Heart left ventricle (tissue), 16 donors: ENCODE measurements at regions not wholly inside any gene's neighbourhood (a gene's known extent, or its start where the extent isn't known, plus 50 kb on each side); places are given as distances from the start of the nearest gene placed in this dataset.

Experiments used
- ATAC-seq, 4 donors: fragments of 200-7000 bp; cut with Tn5 transposase; one replicate each; pipeline ENCODE4 v1.9.1; 2020 to 2022; ENCODE audit warnings: moderate library complexity in 4 of 4, mild to moderate bottlenecking in 3 of 4, moderate number of reproducible peaks in 1 of 4
- DNase-seq, 5 donors: peaks; one replicate each; pipeline ENCODE4 v3.0.0-alpha.2; 2020
- H3K27ac ChIP-seq, 12 donors: fragments of 200-600 bp; sonication (generic) in 4 of 12; one replicate each; pipeline versions ENCODE4 v1.5.0 to v1.8.0; 2016 to 2022; ENCODE audit warnings: mild to moderate bottlenecking in 2 of 12
- H3K27me3 ChIP-seq, 9 donors: fragments of 200-600 bp; sonication (generic) in 2 of 9; one replicate each; pipeline versions ENCODE4 v1.5.1 to v1.8.0; 2016 to 2022; ENCODE audit warnings: mild to moderate bottlenecking in 3 of 9
- H3K36me3 ChIP-seq, 9 donors: fragments of 200-600 bp; sonication (generic) in 2 of 9; one replicate each; pipeline versions ENCODE4 v1.5.0 to v1.8.0; 2018 to 2022; ENCODE audit warnings: mild to moderate bottlenecking in 2 of 9
- H3K4me1 ChIP-seq, 12 donors: fragments of 200-600 bp; sonication (generic) in 4 of 12; one replicate each; pipeline versions ENCODE4 v1.5.0 to v1.8.0; 2016 to 2022; ENCODE audit warnings: mild to moderate bottlenecking in 3 of 12
- H3K4me3 ChIP-seq, 12 donors: fragments of 200-600 bp; sonication (generic) in 4 of 12; one replicate each; pipeline versions ENCODE4 v1.5.0 to v1.8.0; 2017 to 2022; ENCODE audit warnings: mild to moderate bottlenecking in 9 of 12, moderate library complexity in 4 of 12
- H3K9me3 ChIP-seq, 12 donors: fragments of 200-600 bp; sonication (generic) in 4 of 12; one replicate each; pipeline versions ENCODE4 v1.5.0 to v1.8.0; 2016 to 2022; ENCODE audit warnings: mild to moderate bottlenecking in 1 of 12
- POLR2A ChIP-seq, 2 donors: fragments of 450-650 bp; IDR thresholded peaks; one replicate each; pipeline ENCODE4 v1.6.1; 2017; ENCODE audit warnings: antibody characterized with exemption in 2 of 2, mild to moderate bottlenecking in 2 of 2, moderate library complexity in 2 of 2
- WGBS, 4 donors: extraction: QIAGEN DNeasy Blood & Tissue Kit in 2 of 4; methylation state at CpG; one replicate each; pipeline versions ENCODE4 v1.1.5 to v1.1.7; 2013 to 2018; 5-methylcytosine and 5-hydroxymethylcytosine counted together
- intact Hi-C, 10 donors: fragments of 100-400 bp; cut with DNase I; formaldehyde crosslinking; loops; one replicate each; pipeline versions ENCODE4 v1.11.1 to v1.14.2; 2022
- TF ChIP-seq, protein P1 (sequence below), 12 donors: fragments of 200-600 bp; sonication (generic) in 4 of 12; IDR thresholded peaks; one replicate each; pipeline versions ENCODE4 v1.5.0 to v1.8.0; 2018 to 2022; ENCODE audit warnings: antibody characterized with exemption in 12 of 12, mild to moderate bottlenecking in 5 of 12
- donor health status: ischemic (EF 13 %, LVEDD 7.1; RV severe dilation, severe dysfunction).
- donor health status: healthy with polysubstance abuse.
- donor health status: DM: no; HTN: yes; CAD: no.
- donor health status: DM: no; HTN: no; CAD: no.
- donor health status: ischemic (EF 25% LVEDD 6.9; RV normal size, moderate dysfunction).
- donor health status: ischemic (EF 25% LVEDD 5.7; RV mildly dilated, moderate dysfunction).
- donor health status: healthy.
- donor health status: DM: yes; HTN: yes; CAD: no.
- donor health status: ischemic (EF 35%, LVEDD 5.7; RV mildly dilated, moderate dysfunction).
- donor health status: nonischemic (EF 11% LVEDD 7.7; RV severe dilation, severe dysfunction).
- donor health status: DM: yes; HTN: yes; CAD: no.
- donor health status: PGD.
- donor health status: ischemic (EF 29% LVEDD 5.4; RV normal size, mild dysfunction).
- donor health status: nonischemic (EF 23%, LVEDD 6.1; RV moderate dilation, normal function).

GRCh38 chr3:187947927-187948682 lies 202.8 kb upstream of the BCL6 start:
- DNase-seq (peak in 4 of 5 donors; percentile 70 to 76 (median 70)), ATAC-seq (peak; percentile 92 to 95 (median 94))
- H3K4me1 ChIP-seq: peaks cover 0 to 48% (median 16%) of the 10 kb centered on the region in 12 donors
- H3K27me3 ChIP-seq: no peaks in the 10 kb centered on the region
- no peaks in the 10 kb centered on the region for H3K9me3 ChIP-seq
- 48 to 56% (median 53%) methylated on average over 5 of the region's 5 CpGs for WGBS, 4 donors
- peak overlapping the region; percentile 45 to 96 (median 80) for H3K27ac ChIP-seq
- TF ChIP-seq, protein P1, sequence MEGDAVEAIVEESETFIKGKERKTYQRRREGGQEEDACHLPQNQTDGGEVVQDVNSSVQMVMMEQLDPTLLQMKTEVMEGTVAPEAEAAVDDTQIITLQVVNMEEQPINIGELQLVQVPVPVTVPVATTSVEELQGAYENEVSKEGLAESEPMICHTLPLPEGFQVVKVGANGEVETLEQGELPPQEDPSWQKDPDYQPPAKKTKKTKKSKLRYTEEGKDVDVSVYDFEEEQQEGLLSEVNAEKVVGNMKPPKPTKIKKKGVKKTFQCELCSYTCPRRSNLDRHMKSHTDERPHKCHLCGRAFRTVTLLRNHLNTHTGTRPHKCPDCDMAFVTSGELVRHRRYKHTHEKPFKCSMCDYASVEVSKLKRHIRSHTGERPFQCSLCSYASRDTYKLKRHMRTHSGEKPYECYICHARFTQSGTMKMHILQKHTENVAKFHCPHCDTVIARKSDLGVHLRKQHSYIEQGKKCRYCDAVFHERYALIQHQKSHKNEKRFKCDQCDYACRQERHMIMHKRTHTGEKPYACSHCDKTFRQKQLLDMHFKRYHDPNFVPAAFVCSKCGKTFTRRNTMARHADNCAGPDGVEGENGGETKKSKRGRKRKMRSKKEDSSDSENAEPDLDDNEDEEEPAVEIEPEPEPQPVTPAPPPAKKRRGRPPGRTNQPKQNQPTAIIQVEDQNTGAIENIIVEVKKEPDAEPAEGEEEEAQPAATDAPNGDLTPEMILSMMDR (IDR thresholded peaks at IDR 0.05): no peak
- no peak for TF ChIP-seq POLR2A (IDR thresholded peaks at IDR 0.05)
- H3K4me3 ChIP-seq: no peak overlapping the region
- intact Hi-C loops: loop anchor here in 3 of 10 donors (5.0 to 10.0 kb wide), 2 partner anchors 193 to 201 kb away; partner anchors contain the start of gene BCL6 (in 1 of the 3)
- no peaks in the 10 kb centered on the region for H3K36me3 ChIP-seq

- peak; percentile 13 to 65 (median 54) for ATAC-seq
- intact Hi-C loops: loop anchor here in 3 of 10 donors (5.0 to 10.0 kb wide), 2 partner anchors 194 to 202 kb away; partner anchors contain the start of gene BCL6 (in 1 of the 3)
These were observed 204.0 kb upstream of the BCL6 start for GRCh38 chr3:187949093-187949820.

GRCh38 chr3:187950671-187951070 lies 203.3 kb upstream of the LPP start:
- H3K27me3 ChIP-seq: no peaks in the 10 kb centered on the region
- ATAC-seq (no peak), DNase-seq (no peak)
- peak overlapping the region in 5 of 12 donors; percentile 37 to 96 (median 88) for H3K27ac ChIP-seq
- intact Hi-C loops: no loop called here
- peaks cover 0 to 60% (median 30%) of the 10 kb centered on the region in 12 donors for H3K4me1 ChIP-seq
- H3K4me3 ChIP-seq: no peak overlapping the region
- no peaks in the 10 kb centered on the region for H3K36me3 ChIP-seq
- TF ChIP-seq, protein P1 (IDR thresholded peaks at IDR 0.05): no peak
- no peak for TF ChIP-seq POLR2A (IDR thresholded peaks at IDR 0.05)
- 75 to 81% (median 76%) methylated on average over 4 of the region's 4 CpGs for WGBS, 4 donors
- H3K9me3 ChIP-seq: no peaks in the 10 kb centered on the region

More at GRCh38 chr3:187949093-187949820, 204.0 kb upstream of the BCL6 start:
- TF ChIP-seq POLR2A (IDR thresholded peaks at IDR 0.05): no peak
- TF ChIP-seq, protein P1 (IDR thresholded peaks at IDR 0.05): no peak
- Histone ChIP-seq H3K4me3 (no peak overlapping the region), H3K27me3 (no peaks in the 10 kb centered on the region), H3K27ac (peak overlapping the region; percentile 63 to 96 (median 80)), H3K9me3 (no peaks in the 10 kb centered on the region), H3K36me3 (no peaks in the 10 kb centered on the region), H3K4me1 (peaks cover 0 to 48% (median 18%) of the 10 kb centered on the region in 12 donors)
- WGBS, 4 donors: 53 to 62% (median 58%) methylated on average over 4 of the region's 4 CpGs
- DNase-seq: peak in 3 of 5 donors; percentile 45 to 62 (median 55)
